WTC11 (cell line): ENCODE measurements at regions not wholly inside any gene's neighbourhood (a gene's known extent, or its start where the extent isn't known, plus 50 kb on each side); places are given as distances from the start of the nearest gene placed in this dataset.
"Not testable (repeated sequence)": the region's sequence is repeated elsewhere in the genome, so short reads cannot be mapped to it uniquely, and the experiment has no call there.

Experiments
- ESRRA ChIP-seq: sonication (generic); formaldehyde crosslinking; IDR thresholded peaks from 2 replicates; pipeline ENCODE4 v1.8.1; 2022; ENCODE audit warnings: mild to moderate bottlenecking, missing genetic modification reagents, borderline replicate concordance
- ETV6 ChIP-seq: sonication (generic); formaldehyde crosslinking; IDR thresholded peaks from 2 replicates; pipeline ENCODE4 v1.8.1; 2022; ENCODE audit warnings: mild to moderate bottlenecking, missing genetic modification reagents
- FOXK1 ChIP-seq: sonication (generic); formaldehyde crosslinking; IDR thresholded peaks from 2 replicates; pipeline ENCODE4 v1.8.0; 2022; ENCODE audit warnings: mild to moderate bottlenecking, moderate library complexity, missing genetic modification reagents
- FOXP4 ChIP-seq: sonication (generic); formaldehyde crosslinking; IDR thresholded peaks from 2 replicates; pipeline ENCODE4 v1.8.0; 2022; ENCODE audit warnings: mild to moderate bottlenecking, missing genetic modification reagents
- HMGXB4 ChIP-seq: sonication (generic); formaldehyde crosslinking; IDR thresholded peaks from 2 replicates; pipeline ENCODE4 v1.8.1; 2023; ENCODE audit warnings: mild to moderate bottlenecking, moderate library complexity, missing genetic modification reagents
- JUN ChIP-seq: sonication (generic); formaldehyde crosslinking; IDR thresholded peaks from 2 replicates; pipeline ENCODE4 v1.8.0; 2023; ENCODE audit warnings: mild to moderate bottlenecking, missing genetic modification reagents
- ZNF263 ChIP-seq: sonication (generic); formaldehyde crosslinking; IDR thresholded peaks from 2 replicates; pipeline ENCODE4 v1.8.1; 2022; ENCODE audit warnings: low read depth, mild to moderate bottlenecking, moderate library complexity, missing genetic modification reagents
- TF ChIP-seq, protein P1 (sequence below): fragments of 200-600 bp; IDR thresholded peaks from 2 replicates; pipeline ENCODE4 v1.8.0; 2022; ENCODE audit warnings: antibody characterized with exemption
- TF ChIP-seq, protein P2 (sequence below): sonication (generic); formaldehyde crosslinking; IDR thresholded peaks from 2 replicates; pipeline ENCODE4 v1.8.0; 2022; ENCODE audit warnings: mild to moderate bottlenecking, missing genetic modification reagents

- TF ChIP-seq JUN (CRISPR knock-in tag); FOXK1 (CRISPR knock-in tag); ESRRA; FOXP4; ETV6 (CRISPR knock-in tag); HMGXB4 (CRISPR knock-in tag); ZNF263: not testable (repeated sequence)
- TF ChIP-seq, protein P1, sequence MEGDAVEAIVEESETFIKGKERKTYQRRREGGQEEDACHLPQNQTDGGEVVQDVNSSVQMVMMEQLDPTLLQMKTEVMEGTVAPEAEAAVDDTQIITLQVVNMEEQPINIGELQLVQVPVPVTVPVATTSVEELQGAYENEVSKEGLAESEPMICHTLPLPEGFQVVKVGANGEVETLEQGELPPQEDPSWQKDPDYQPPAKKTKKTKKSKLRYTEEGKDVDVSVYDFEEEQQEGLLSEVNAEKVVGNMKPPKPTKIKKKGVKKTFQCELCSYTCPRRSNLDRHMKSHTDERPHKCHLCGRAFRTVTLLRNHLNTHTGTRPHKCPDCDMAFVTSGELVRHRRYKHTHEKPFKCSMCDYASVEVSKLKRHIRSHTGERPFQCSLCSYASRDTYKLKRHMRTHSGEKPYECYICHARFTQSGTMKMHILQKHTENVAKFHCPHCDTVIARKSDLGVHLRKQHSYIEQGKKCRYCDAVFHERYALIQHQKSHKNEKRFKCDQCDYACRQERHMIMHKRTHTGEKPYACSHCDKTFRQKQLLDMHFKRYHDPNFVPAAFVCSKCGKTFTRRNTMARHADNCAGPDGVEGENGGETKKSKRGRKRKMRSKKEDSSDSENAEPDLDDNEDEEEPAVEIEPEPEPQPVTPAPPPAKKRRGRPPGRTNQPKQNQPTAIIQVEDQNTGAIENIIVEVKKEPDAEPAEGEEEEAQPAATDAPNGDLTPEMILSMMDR: not testable (repeated sequence)
- TF ChIP-seq, protein P2, sequence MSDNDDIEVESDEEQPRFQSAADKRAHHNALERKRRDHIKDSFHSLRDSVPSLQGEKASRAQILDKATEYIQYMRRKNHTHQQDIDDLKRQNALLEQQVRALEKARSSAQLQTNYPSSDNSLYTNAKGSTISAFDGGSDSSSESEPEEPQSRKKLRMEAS (CRISPR knock-in tag): not testable (repeated sequence)
Observed at GRCh38 chrY:21760243-21760642, 134.1 kb downstream of the RBMY1D start.
